ENCODE measurements at regions not wholly inside any gene's neighbourhood (a gene's known extent, or its start where the extent isn't known, plus 50 kb on each side); places are given as distances from the start of the nearest gene placed in this dataset.

DNA sequence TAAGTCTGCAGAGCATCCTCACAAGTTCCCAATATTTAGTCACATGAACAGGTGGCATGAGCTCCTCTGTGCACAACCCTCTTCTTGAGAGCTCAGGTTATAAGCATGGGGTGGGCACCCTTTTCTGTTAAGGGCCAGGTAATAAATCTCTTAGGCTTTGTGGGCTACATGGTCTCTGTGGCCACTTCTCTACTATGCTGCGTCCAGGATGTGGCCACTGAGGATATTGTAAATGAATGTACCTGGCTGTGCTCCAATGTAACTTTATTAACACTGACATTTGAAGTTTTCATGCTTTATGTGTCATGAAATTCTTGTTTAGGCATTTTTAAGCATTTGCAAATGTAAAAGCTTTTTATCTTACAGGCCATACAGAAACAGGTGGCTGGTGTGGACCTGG, 116.8 kb upstream of the ST6GAL2 start:
- Histone ChIP-seq H2AFZ (ENCODE audit: low read depth, low read length) (no peak overlapping the region), H3K79me2 (replicated peaks; ENCODE audit: insufficient read depth, low read length) (no peaks in the 10 kb centered on the region), H3K27ac (ENCODE audit: low read length) (no peak overlapping the region), H3K4me2 (ENCODE audit: low read length) (no peak overlapping the region), H3F3A (ENCODE audit: insufficient read depth, low read length, poor library complexity, severe bottlenecking) (no peaks in the 10 kb centered on the region), H3K4me3 (ENCODE audit: low read length) (no peak overlapping the region), H3K36me3 (ENCODE audit: insufficient read depth, low read length) (no peaks in the 10 kb centered on the region), H4K20me1 (ENCODE audit: insufficient read depth) (no peaks in the 10 kb centered on the region), H3K9ac (ENCODE audit: low read length) (no peak overlapping the region), H3K9me2 (ENCODE audit: insufficient read depth, low read length) (no peaks in the 10 kb centered on the region), H3K27me3 (ENCODE audit: insufficient read depth, low read depth, low read length) (no peaks in the 10 kb centered on the region), H3K9me3 (ENCODE audit: low read length) (no peaks in the 10 kb centered on the region)
- TF ChIP-seq RAD21 (conservative IDR thresholded peaks at IDR 0.05): no peak
- TF ChIP-seq SMC3 (conservative IDR thresholded peaks at IDR 0.05; ENCODE audit: poor library complexity): no peak
- TF ChIP-seq, protein P1, sequence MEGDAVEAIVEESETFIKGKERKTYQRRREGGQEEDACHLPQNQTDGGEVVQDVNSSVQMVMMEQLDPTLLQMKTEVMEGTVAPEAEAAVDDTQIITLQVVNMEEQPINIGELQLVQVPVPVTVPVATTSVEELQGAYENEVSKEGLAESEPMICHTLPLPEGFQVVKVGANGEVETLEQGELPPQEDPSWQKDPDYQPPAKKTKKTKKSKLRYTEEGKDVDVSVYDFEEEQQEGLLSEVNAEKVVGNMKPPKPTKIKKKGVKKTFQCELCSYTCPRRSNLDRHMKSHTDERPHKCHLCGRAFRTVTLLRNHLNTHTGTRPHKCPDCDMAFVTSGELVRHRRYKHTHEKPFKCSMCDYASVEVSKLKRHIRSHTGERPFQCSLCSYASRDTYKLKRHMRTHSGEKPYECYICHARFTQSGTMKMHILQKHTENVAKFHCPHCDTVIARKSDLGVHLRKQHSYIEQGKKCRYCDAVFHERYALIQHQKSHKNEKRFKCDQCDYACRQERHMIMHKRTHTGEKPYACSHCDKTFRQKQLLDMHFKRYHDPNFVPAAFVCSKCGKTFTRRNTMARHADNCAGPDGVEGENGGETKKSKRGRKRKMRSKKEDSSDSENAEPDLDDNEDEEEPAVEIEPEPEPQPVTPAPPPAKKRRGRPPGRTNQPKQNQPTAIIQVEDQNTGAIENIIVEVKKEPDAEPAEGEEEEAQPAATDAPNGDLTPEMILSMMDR (IDR thresholded peaks at IDR 0.05; ENCODE audit: poor library complexity, severe bottlenecking): no peak
- TF ChIP-seq EP300 (conservative IDR thresholded peaks at IDR 0.05; ENCODE audit: poor library complexity, severe bottlenecking): no peak
- TF ChIP-seq TAF1 (IDR thresholded peaks at IDR 0.05; ENCODE audit: low read depth): no peak
- TF ChIP-seq POLR2AphosphoS5 (IDR thresholded peaks at IDR 0.05): no peak
- no peak for TF ChIP-seq EZH2 (IDR thresholded peaks at IDR 0.05; ENCODE audit: borderline replicate concordance, insufficient read depth, low read length, poor library complexity, severe bottlenecking)
- TF ChIP-seq MXI1 (conservative IDR thresholded peaks at IDR 0.05; ENCODE audit: poor library complexity, severe bottlenecking): no peak
- TF ChIP-seq, protein P2, sequence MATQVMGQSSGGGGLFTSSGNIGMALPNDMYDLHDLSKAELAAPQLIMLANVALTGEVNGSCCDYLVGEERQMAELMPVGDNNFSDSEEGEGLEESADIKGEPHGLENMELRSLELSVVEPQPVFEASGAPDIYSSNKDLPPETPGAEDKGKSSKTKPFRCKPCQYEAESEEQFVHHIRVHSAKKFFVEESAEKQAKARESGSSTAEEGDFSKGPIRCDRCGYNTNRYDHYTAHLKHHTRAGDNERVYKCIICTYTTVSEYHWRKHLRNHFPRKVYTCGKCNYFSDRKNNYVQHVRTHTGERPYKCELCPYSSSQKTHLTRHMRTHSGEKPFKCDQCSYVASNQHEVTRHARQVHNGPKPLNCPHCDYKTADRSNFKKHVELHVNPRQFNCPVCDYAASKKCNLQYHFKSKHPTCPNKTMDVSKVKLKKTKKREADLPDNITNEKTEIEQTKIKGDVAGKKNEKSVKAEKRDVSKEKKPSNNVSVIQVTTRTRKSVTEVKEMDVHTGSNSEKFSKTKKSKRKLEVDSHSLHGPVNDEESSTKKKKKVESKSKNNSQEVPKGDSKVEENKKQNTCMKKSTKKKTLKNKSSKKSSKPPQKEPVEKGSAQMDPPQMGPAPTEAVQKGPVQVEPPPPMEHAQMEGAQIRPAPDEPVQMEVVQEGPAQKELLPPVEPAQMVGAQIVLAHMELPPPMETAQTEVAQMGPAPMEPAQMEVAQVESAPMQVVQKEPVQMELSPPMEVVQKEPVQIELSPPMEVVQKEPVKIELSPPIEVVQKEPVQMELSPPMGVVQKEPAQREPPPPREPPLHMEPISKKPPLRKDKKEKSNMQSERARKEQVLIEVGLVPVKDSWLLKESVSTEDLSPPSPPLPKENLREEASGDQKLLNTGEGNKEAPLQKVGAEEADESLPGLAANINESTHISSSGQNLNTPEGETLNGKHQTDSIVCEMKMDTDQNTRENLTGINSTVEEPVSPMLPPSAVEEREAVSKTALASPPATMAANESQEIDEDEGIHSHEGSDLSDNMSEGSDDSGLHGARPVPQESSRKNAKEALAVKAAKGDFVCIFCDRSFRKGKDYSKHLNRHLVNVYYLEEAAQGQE (IDR thresholded peaks at IDR 0.05; ENCODE audit: borderline replicate concordance): no peak

DNA sequence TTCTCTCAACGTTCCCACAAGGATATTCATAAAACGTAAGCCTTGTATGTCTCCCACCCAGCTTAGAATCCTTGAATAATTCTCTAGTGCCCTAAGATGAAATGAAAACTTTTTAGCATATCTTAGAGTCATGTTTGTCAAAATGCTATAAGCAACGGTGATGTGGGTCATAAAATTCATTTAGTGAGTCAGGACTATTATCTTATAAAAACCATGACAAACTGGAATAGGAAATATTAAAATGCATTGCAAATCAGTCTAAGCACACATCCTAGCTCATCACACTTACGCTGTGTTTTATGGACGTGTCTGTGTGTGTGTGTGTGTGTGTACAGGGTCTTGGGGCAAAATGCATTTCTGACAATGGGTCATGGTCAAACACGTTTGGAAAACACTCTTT, 119.9 kb upstream of the ST6GAL2 start:
- H3K36me3 ChIP-seq (ENCODE audit: insufficient read depth, low read length): no peaks in the 10 kb centered on the region
- no peaks in the 10 kb centered on the region for H3K9me2 ChIP-seq (ENCODE audit: insufficient read depth, low read length)
- H2AFZ ChIP-seq (ENCODE audit: low read depth, low read length): no peak overlapping the region
- no peaks in the 10 kb centered on the region for H3K9me3 ChIP-seq (ENCODE audit: low read length)
- no peaks in the 10 kb centered on the region for H3K79me2 ChIP-seq (replicated peaks; ENCODE audit: insufficient read depth, low read length)
- TF ChIP-seq, protein P2 (IDR thresholded peaks at IDR 0.05; ENCODE audit: borderline replicate concordance): no peak
- no peak for TF ChIP-seq RAD21 (conservative IDR thresholded peaks at IDR 0.05)
- no peak for TF ChIP-seq POLR2AphosphoS5 (IDR thresholded peaks at IDR 0.05)
- TF ChIP-seq, protein P1 (IDR thresholded peaks at IDR 0.05; ENCODE audit: poor library complexity, severe bottlenecking): no peak
- TF ChIP-seq EP300 (conservative IDR thresholded peaks at IDR 0.05; ENCODE audit: poor library complexity, severe bottlenecking): no peak
- TF ChIP-seq SMC3 (conservative IDR thresholded peaks at IDR 0.05; ENCODE audit: poor library complexity): no peak
- no peak for TF ChIP-seq MXI1 (conservative IDR thresholded peaks at IDR 0.05; ENCODE audit: poor library complexity, severe bottlenecking)
- no peak for TF ChIP-seq TAF1 (IDR thresholded peaks at IDR 0.05; ENCODE audit: low read depth)
- TF ChIP-seq EZH2 (IDR thresholded peaks at IDR 0.05; ENCODE audit: borderline replicate concordance, insufficient read depth, low read length, poor library complexity, severe bottlenecking): no peak
- H3F3A ChIP-seq (ENCODE audit: insufficient read depth, low read length, poor library complexity, severe bottlenecking): no peaks in the 10 kb centered on the region
- H3K9ac ChIP-seq (ENCODE audit: low read length): no peak overlapping the region
- no peak overlapping the region for H3K27ac ChIP-seq (ENCODE audit: low read length)
- H3K4me3 ChIP-seq (ENCODE audit: low read length): no peak overlapping the region
- no peak overlapping the region for H3K4me2 ChIP-seq (ENCODE audit: low read length)
- H4K20me1 ChIP-seq (ENCODE audit: insufficient read depth): no peaks in the 10 kb centered on the region
- no peaks in the 10 kb centered on the region for H3K27me3 ChIP-seq (ENCODE audit: insufficient read depth, low read depth, low read length)
